ENCODE measurements at regions not wholly inside any gene's neighbourhood (a gene's known extent, or its start where the extent isn't known, plus 50 kb on each side); places are given as distances from the start of the nearest gene placed in this dataset.

DNA sequence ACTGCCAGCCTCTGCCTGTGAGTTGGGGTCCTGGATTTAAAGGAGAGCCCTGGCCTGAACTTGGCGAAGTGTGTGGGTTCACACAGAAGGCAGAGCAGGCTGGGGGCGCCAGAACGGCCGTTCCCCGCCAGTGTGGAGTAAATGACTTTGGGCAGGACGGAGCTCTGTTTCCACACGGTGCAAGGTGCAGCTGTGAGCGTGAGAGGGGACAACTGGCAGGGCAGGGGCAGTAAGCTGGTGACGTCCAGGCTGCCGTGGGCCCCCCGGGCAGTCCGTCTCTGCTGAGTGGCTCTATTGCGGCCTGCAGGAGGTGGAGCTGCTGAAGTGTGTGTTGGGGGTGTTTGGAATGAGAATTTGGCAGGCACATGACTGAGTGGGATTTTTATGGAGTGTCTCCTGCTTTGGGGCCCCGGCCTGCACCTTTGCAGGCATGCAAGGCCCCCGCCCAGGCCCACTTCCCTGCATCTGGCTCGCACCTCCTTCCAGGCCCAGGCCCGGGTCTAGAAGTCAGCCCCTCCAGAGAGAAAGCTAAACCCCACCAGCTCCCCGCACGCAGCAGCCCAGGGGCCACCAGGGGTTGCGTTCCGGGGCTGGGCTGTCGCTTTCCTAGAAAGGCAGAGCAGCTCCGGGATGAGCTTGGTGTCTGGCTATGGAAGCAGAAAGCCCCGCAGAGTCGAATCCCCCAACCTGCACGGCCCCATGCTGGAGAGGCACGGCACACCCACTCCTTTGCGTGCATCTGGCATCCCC, 62.2 kb upstream of the GRPEL1 start:
- Histone ChIP-seq H3K4me2 (replicated peaks; ENCODE audit: extremely low read depth, low read length, poor library complexity, severe bottlenecking) (no peak overlapping the region), H3K9me3 (replicated peaks in 1 of 2; ENCODE audit: control insufficient read depth in 1 of 2, insufficient read depth in 1 of 2, low read length in 2 of 2) (peaks cover 7 to 8% of the 10 kb centered on the region in 2 donors), H3K9ac (ENCODE audit: insufficient read depth, low read length, poor library complexity, severe bottlenecking) (no peak overlapping the region), H4K20me1 (ENCODE audit: insufficient read depth, low read length) (no peaks in the 10 kb centered on the region), H3K4me3 (replicated peaks in 1 of 3; ENCODE audit: low read depth in 2 of 3, low read length in 3 of 3) (no peak overlapping the region), H3K4me1 (ENCODE audit: control insufficient read depth in 1 of 2, insufficient read depth in 2 of 2, low read length in 2 of 2) (no peaks in the 10 kb centered on the region), H3K79me2 (ENCODE audit: insufficient read depth, low read length) (no peaks in the 10 kb centered on the region), H3K36me3 (replicated peaks in 1 of 2; ENCODE audit: control insufficient read depth in 1 of 2, insufficient read depth in 2 of 2, low read length in 2 of 2) (no peaks in the 10 kb centered on the region), H3K27ac (ENCODE audit: low read depth in 1 of 2, low read length in 2 of 2) (no peak overlapping the region), H2AFZ (ENCODE audit: insufficient read depth, low read depth, low read length, poor library complexity, severe bottlenecking) (no peak overlapping the region), H3K27me3 (ENCODE audit: control insufficient read depth in 2 of 2, insufficient read depth in 2 of 2, low read length in 2 of 2) (no peaks in the 10 kb centered on the region)
- no peaks in the 10 kb centered on the region for H3K36me3 Mint-ChIP-seq
- H3K4me3 Mint-ChIP-seq = no peak overlapping the region
- no peak overlapping the region for H3K27ac Mint-ChIP-seq
- H3K4me1 Mint-ChIP-seq = no peaks in the 10 kb centered on the region
- H3K9me3 Mint-ChIP-seq = peaks cover 3 to 11% (median 7%) of the 10 kb centered on the region in 7 donors
- peaks cover 0 to 5% (median 4%) of the 10 kb centered on the region in 3 donors for H3K27me3 Mint-ChIP-seq (ENCODE audit: low read depth in 3 of 3)
- TF ChIP-seq, protein P1, sequence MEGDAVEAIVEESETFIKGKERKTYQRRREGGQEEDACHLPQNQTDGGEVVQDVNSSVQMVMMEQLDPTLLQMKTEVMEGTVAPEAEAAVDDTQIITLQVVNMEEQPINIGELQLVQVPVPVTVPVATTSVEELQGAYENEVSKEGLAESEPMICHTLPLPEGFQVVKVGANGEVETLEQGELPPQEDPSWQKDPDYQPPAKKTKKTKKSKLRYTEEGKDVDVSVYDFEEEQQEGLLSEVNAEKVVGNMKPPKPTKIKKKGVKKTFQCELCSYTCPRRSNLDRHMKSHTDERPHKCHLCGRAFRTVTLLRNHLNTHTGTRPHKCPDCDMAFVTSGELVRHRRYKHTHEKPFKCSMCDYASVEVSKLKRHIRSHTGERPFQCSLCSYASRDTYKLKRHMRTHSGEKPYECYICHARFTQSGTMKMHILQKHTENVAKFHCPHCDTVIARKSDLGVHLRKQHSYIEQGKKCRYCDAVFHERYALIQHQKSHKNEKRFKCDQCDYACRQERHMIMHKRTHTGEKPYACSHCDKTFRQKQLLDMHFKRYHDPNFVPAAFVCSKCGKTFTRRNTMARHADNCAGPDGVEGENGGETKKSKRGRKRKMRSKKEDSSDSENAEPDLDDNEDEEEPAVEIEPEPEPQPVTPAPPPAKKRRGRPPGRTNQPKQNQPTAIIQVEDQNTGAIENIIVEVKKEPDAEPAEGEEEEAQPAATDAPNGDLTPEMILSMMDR (IDR thresholded peaks at IDR 0.05) = no peak
- intact Hi-C loops (cut with micrococcal nuclease) = no loop called here
- no peak for DNase-seq
- WGBS (ENCODE audit: insufficient coverage) = 83% methylated on average over 25 of the region's 28 CpGs

DNA sequence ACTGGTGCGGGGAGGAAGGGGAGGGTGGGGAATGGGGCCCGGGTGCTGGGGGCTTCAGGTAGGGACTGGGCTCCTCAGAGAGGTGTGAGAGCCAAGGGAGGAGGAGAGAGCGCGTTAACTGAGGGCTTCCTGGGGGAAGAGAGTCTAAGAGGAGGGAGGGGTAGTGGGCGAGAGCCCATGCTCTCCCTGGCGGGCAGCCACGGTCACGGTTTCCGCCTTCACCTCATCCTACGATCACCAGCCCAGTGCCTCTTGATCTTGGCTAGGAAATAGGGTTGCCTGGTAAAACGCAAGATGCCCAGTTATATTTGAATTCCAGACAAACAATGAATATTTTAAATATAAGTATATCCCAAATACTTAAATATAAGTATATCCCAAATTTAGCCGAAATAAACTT, 60.8 kb upstream of the GRPEL1 start:
- Mint-ChIP-seq H3K4me1 (no peaks in the 10 kb centered on the region), H3K9me3 (peaks cover 3 to 11% (median 7%) of the 10 kb centered on the region in 7 donors), H3K27me3 (ENCODE audit: low read depth in 3 of 3) (peaks cover 0 to 4% (median 1%) of the 10 kb centered on the region in 3 donors), H3K36me3 (no peaks in the 10 kb centered on the region), H3K4me3 (no peak overlapping the region), H3K27ac (no peak overlapping the region)
- intact Hi-C loops (cut with micrococcal nuclease) = no loop called here
- H2AFZ ChIP-seq (ENCODE audit: insufficient read depth, low read depth, low read length, poor library complexity, severe bottlenecking) = no peak overlapping the region
- WGBS (ENCODE audit: insufficient coverage) = 82% methylated on average over 7 of the region's 12 CpGs
- no peak overlapping the region for H3K4me3 ChIP-seq (replicated peaks in 1 of 3; ENCODE audit: low read depth in 2 of 3, low read length in 3 of 3)
- H3K27me3 ChIP-seq (ENCODE audit: control insufficient read depth in 2 of 2, insufficient read depth in 2 of 2, low read length in 2 of 2) = no peaks in the 10 kb centered on the region
- H3K9ac ChIP-seq (ENCODE audit: insufficient read depth, low read length, poor library complexity, severe bottlenecking) = no peak overlapping the region
- H4K20me1 ChIP-seq (ENCODE audit: insufficient read depth, low read length) = no peaks in the 10 kb centered on the region
- no peak overlapping the region for H3K4me2 ChIP-seq (replicated peaks; ENCODE audit: extremely low read depth, low read length, poor library complexity, severe bottlenecking)
- TF ChIP-seq, protein P1 (IDR thresholded peaks at IDR 0.05) = no peak
- no peaks in the 10 kb centered on the region for H3K4me1 ChIP-seq (ENCODE audit: control insufficient read depth in 1 of 2, insufficient read depth in 2 of 2, low read length in 2 of 2)
- no peaks in the 10 kb centered on the region for H3K36me3 ChIP-seq (replicated peaks in 1 of 2; ENCODE audit: control insufficient read depth in 1 of 2, insufficient read depth in 2 of 2, low read length in 2 of 2)
- no peaks in the 10 kb centered on the region for H3K79me2 ChIP-seq (ENCODE audit: insufficient read depth, low read length)
- no peak overlapping the region for H3K27ac ChIP-seq (ENCODE audit: low read depth in 1 of 2, low read length in 2 of 2)
- DNase-seq = no peak
- H3K9me3 ChIP-seq (replicated peaks in 1 of 2; ENCODE audit: control insufficient read depth in 1 of 2, insufficient read depth in 1 of 2, low read length in 2 of 2) = peaks cover 7 to 8% of the 10 kb centered on the region in 2 donors
